Inflammatory macrophage treated with lipopolysaccharide for 1 hour (primary cell): ENCODE measurements at regions not wholly inside any gene's neighbourhood (a gene's known extent, or its start where the extent isn't known, plus 50 kb on each side); places are given as distances from the start of the nearest gene placed in this dataset.

ENCODE experiments used
- DNase-seq, 2 donors: peaks; one replicate each; pipeline ENCODE4 v3.0.0-alpha.2; 2020 to 2022

GRCh38 chr4:32488690-32489089 lies 1768.5 kb downstream of the PCDH7 start:
- DNase-seq, result no peak

- no peak for DNase-seq
Observed at GRCh38 chr4:32499171-32499570, 1779.0 kb downstream of the PCDH7 start.

- no peak for DNase-seq
Observed at GRCh38 chr4:32503241-32503640, 1783.1 kb downstream of the PCDH7 start.

GRCh38 chr4:32506067-32506466 lies 1785.9 kb downstream of the PCDH7 start:
- no peak for DNase-seq

- DNase-seq, result no peak
Observed at GRCh38 chr4:32519060-32519459, 1798.9 kb downstream of the PCDH7 start.

GRCh38 chr4:32525420-32525819 lies 1805.3 kb downstream of the PCDH7 start:
- no peak for DNase-seq

GRCh38 chr4:32544846-32545245 lies 1824.7 kb downstream of the PCDH7 start:
- no peak for DNase-seq

GRCh38 chr4:32551943-32552342 lies 1831.8 kb downstream of the PCDH7 start:
- DNase-seq, result no peak

- no peak for DNase-seq
Observed at GRCh38 chr4:32560306-32560705, 1840.1 kb downstream of the PCDH7 start.

GRCh38 chr4:32562010-32562409 lies 1841.8 kb downstream of the PCDH7 start:
- DNase-seq, result no peak

- no peak for DNase-seq
Observed at GRCh38 chr4:32564626-32565025, 1844.5 kb downstream of the PCDH7 start.

- peak; percentile 76 to 77 for DNase-seq
Observed at GRCh38 chr4:32569861-32570260, 1849.7 kb downstream of the PCDH7 start.

- DNase-seq, result peak; percentile 46 to 74
Observed at GRCh38 chr4:32572366-32572765, 1852.2 kb downstream of the PCDH7 start.

- peak; percentile 22 to 61 for DNase-seq
Observed at GRCh38 chr4:32574803-32575202, 1854.6 kb downstream of the PCDH7 start.

GRCh38 chr4:32589097-32589496 lies 1868.9 kb downstream of the PCDH7 start:
- DNase-seq, result no peak

- DNase-seq, result no peak
Observed at GRCh38 chr4:32589853-32590252, 1869.7 kb downstream of the PCDH7 start.

GRCh38 chr4:32597354-32597753 lies 1877.2 kb downstream of the PCDH7 start:
- no peak for DNase-seq

- no peak for DNase-seq
Observed at GRCh38 chr4:32601848-32602247, 1881.7 kb downstream of the PCDH7 start.

- DNase-seq, result no peak
Observed at GRCh38 chr4:32607978-32608377, 1887.8 kb downstream of the PCDH7 start.

- DNase-seq, result no peak
Observed at GRCh38 chr4:32624943-32625603, 1904.9 kb downstream of the PCDH7 start.

- no peak for DNase-seq
Observed at GRCh38 chr4:32625687-32626337, 1905.6 kb downstream of the PCDH7 start.

GRCh38 chr4:32631831-32632230 lies 1911.7 kb downstream of the PCDH7 start:
- no peak for DNase-seq

GRCh38 chr4:32633421-32633820 lies 1913.3 kb downstream of the PCDH7 start:
- DNase-seq, result no peak

GRCh38 chr4:32645653-32646052 lies 1925.5 kb downstream of the PCDH7 start:
- no peak for DNase-seq

- DNase-seq, result no peak
Observed at GRCh38 chr4:32658019-32658418, 1937.8 kb downstream of the PCDH7 start.
